ENCODE measurements at regions not wholly inside any gene's neighbourhood (a gene's known extent, or its start where the extent isn't known, plus 50 kb on each side); places are given as distances from the start of the nearest gene placed in this dataset.

DNA sequence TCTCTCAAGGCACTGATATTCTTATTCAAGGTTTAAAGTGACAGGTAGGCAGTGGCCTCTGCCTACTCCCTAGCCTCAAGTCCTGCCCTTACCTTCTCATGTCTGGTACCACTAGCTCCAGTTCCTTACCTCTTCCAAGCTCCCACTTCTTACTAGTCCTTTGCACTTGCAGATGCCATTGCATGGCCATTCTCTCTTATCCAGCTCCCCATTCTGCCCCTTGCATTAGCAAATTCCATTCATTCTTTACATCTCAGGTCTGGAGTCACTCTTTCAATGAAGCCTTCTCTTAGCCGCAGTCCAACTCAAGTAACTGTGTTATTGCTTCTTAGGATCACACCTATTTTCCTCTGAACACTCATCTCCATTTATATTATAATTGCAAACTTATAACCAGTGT lies 807.1 kb downstream of the EDEM1 start:
- Histone ChIP-seq H2BK15ac (ENCODE audit: low read length) (no peak overlapping the region), H3K36me3 (replicated peaks in 1 of 2; ENCODE audit: control insufficient read depth in 2 of 2, insufficient read depth in 2 of 2, low read length in 2 of 2) (peaks cover 0 to 2% of the 10 kb centered on the region in 2 donors), H3K27ac (replicated peaks; ENCODE audit: low read length) (no peak overlapping the region), H4K8ac (ENCODE audit: low read depth, low read length) (no peak overlapping the region), H2BK5ac (ENCODE audit: low read length) (no peak overlapping the region), H2BK120ac (ENCODE audit: low read depth, low read length) (no peak overlapping the region), H3K4me1 (ENCODE audit: control insufficient read depth in 2 of 2, insufficient read depth in 1 of 2, low read depth in 1 of 2, low read length in 2 of 2) (peaks cover 0 to 3% of the 10 kb centered on the region in 2 donors), H3K18ac (ENCODE audit: low read length) (no peak overlapping the region), H3K27me3 (ENCODE audit: control insufficient read depth in 3 of 3, insufficient read depth in 3 of 3, low read depth in 1 of 3, low read length in 3 of 3) (no peaks in the 10 kb centered on the region), H3K4me3 (ENCODE audit: low read length in 2 of 2) (no peak overlapping the region), H2AK5ac (ENCODE audit: low read depth, low read length) (no peak overlapping the region), H3K9me3 (replicated peaks in 1 of 2; ENCODE audit: control insufficient read depth in 2 of 2, insufficient read depth in 1 of 2, low read depth in 1 of 2, low read length in 2 of 2) (peaks cover 0 to 3% of the 10 kb centered on the region in 2 donors), H2BK12ac (ENCODE audit: low read length) (no peak overlapping the region), H3K14ac (ENCODE audit: low read length) (no peak overlapping the region), H3K79me1 (ENCODE audit: low read depth, low read length) (no peaks in the 10 kb centered on the region), H2AFZ (ENCODE audit: low read length) (no peak overlapping the region), H4K91ac (ENCODE audit: low read depth, low read length, poor library complexity) (no peak overlapping the region), H3K23ac (ENCODE audit: low read depth, low read length, poor library complexity) (no peak overlapping the region), H3K4me2 (ENCODE audit: insufficient read depth, low read length, poor library complexity, severe bottlenecking) (no peak overlapping the region), H3K9ac (ENCODE audit: low read depth, low read length, poor library complexity) (no peak overlapping the region), H3K4ac (ENCODE audit: low read length) (no peak overlapping the region)
- DNase-seq (ENCODE audit: low spot score) = no peak
- no CpG with 5 or more reads among the region's 1 CpG for WGBS, 2 donors (ENCODE audit: extremely low coverage in 2 of 2, insufficient read length in 2 of 2, insufficient replicate concordance in 1 of 2)

DNA sequence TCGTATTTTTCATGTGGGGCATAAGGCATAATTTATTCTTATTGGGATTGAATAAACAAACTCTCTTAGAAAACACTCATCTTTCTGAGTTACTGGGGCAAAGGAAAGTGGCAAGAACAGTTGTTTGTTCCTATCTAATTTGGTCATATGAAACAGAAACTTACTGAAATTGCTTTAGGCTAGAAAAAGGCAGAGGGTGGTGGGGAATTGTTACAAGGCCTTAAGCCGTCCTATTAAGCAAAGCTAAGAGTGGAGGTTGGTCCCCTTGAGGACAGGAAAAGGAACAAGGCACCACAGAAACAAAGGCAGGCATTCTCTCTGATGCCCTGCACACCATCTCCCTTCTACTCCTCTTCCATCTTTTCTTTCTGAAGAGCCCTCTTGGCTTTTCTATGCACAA lies 830.9 kb downstream of the EDEM1 start:
- no peak overlapping the region for H3K14ac ChIP-seq (ENCODE audit: low read length)
- WGBS, 2 donors (ENCODE audit: extremely low coverage in 2 of 2, insufficient read length in 2 of 2, insufficient replicate concordance in 1 of 2) = no CpG with 5 or more reads among the region's 2 CpGs
- no peak overlapping the region for H4K8ac ChIP-seq (ENCODE audit: low read depth, low read length)

DNA sequence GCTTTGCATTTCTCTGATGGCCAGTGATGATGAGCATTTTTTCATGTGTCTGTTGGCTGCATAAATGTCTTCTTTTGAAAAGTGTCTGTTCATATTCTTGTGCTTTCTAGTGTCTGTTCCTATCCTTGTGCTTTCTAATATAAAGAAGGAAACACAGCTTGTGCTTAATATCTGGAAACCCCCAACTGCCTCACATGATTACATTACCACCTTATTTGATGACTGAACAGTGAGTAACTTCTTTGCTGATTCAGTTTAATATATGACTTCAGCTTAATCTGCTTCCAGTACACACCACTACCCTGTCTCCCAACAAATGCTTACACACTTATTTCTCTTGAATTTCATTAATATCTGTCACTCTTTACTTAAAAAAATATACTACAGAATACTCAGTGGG lies 835.1 kb downstream of the EDEM1 start:
- Histone ChIP-seq H4K91ac (ENCODE audit: low read depth, low read length, poor library complexity) (no peak overlapping the region), H3K18ac (ENCODE audit: low read length) (no peak overlapping the region), H3K9me3 (replicated peaks in 1 of 2; ENCODE audit: control insufficient read depth in 2 of 2, insufficient read depth in 1 of 2, low read depth in 1 of 2, low read length in 2 of 2) (no peaks in the 10 kb centered on the region), H3K4me2 (ENCODE audit: insufficient read depth, low read length, poor library complexity, severe bottlenecking) (no peak overlapping the region), H2BK12ac (ENCODE audit: low read length) (no peak overlapping the region), H3K4ac (ENCODE audit: low read length) (no peak overlapping the region), H4K8ac (ENCODE audit: low read depth, low read length) (no peak overlapping the region), H3K14ac (ENCODE audit: low read length) (no peak overlapping the region), H2AK5ac (ENCODE audit: low read depth, low read length) (no peak overlapping the region), H3K23ac (ENCODE audit: low read depth, low read length, poor library complexity) (no peak overlapping the region), H2BK120ac (ENCODE audit: low read depth, low read length) (no peak overlapping the region), H2AFZ (ENCODE audit: low read length) (no peak overlapping the region), H3K79me1 (ENCODE audit: low read depth, low read length) (no peaks in the 10 kb centered on the region), H3K27me3 (ENCODE audit: control insufficient read depth in 3 of 3, insufficient read depth in 3 of 3, low read depth in 1 of 3, low read length in 3 of 3) (no peaks in the 10 kb centered on the region), H3K27ac (replicated peaks; ENCODE audit: low read length) (no peak overlapping the region), H3K36me3 (replicated peaks in 1 of 2; ENCODE audit: control insufficient read depth in 2 of 2, insufficient read depth in 2 of 2, low read length in 2 of 2) (no peaks in the 10 kb centered on the region), H3K9ac (ENCODE audit: low read depth, low read length, poor library complexity) (no peak overlapping the region), H2BK5ac (ENCODE audit: low read length) (no peak overlapping the region), H3K4me3 (ENCODE audit: low read length in 2 of 2) (no peak overlapping the region), H3K4me1 (ENCODE audit: control insufficient read depth in 2 of 2, insufficient read depth in 1 of 2, low read depth in 1 of 2, low read length in 2 of 2) (no peaks in the 10 kb centered on the region), H2BK15ac (ENCODE audit: low read length) (no peak overlapping the region)
- DNase-seq (ENCODE audit: low spot score) = no peak

More for the DNA sequence above, 830.9 kb downstream of the EDEM1 start:
- no peak overlapping the region for H2BK5ac ChIP-seq (ENCODE audit: low read length)
- H3K4me1 ChIP-seq (ENCODE audit: control insufficient read depth in 2 of 2, insufficient read depth in 1 of 2, low read depth in 1 of 2, low read length in 2 of 2) = no peaks in the 10 kb centered on the region
- no peak overlapping the region for H4K91ac ChIP-seq (ENCODE audit: low read depth, low read length, poor library complexity)
- H3K27ac ChIP-seq (replicated peaks; ENCODE audit: low read length) = no peak overlapping the region
- no peak overlapping the region for H3K4me3 ChIP-seq (ENCODE audit: low read length in 2 of 2)
- no peak overlapping the region for H3K18ac ChIP-seq (ENCODE audit: low read length)
- H3K4ac ChIP-seq (ENCODE audit: low read length) = no peak overlapping the region
- H3K27me3 ChIP-seq (ENCODE audit: control insufficient read depth in 3 of 3, insufficient read depth in 3 of 3, low read depth in 1 of 3, low read length in 3 of 3) = no peaks in the 10 kb centered on the region
- no peaks in the 10 kb centered on the region for H3K9me3 ChIP-seq (replicated peaks in 1 of 2; ENCODE audit: control insufficient read depth in 2 of 2, insufficient read depth in 1 of 2, low read depth in 1 of 2, low read length in 2 of 2)
- H2BK120ac ChIP-seq (ENCODE audit: low read depth, low read length) = no peak overlapping the region
- no peak overlapping the region for H2AK5ac ChIP-seq (ENCODE audit: low read depth, low read length)
- no peak overlapping the region for H3K9ac ChIP-seq (ENCODE audit: low read depth, low read length, poor library complexity)
- no peak overlapping the region for H3K4me2 ChIP-seq (ENCODE audit: insufficient read depth, low read length, poor library complexity, severe bottlenecking)
- no peaks in the 10 kb centered on the region for H3K36me3 ChIP-seq (replicated peaks in 1 of 2; ENCODE audit: control insufficient read depth in 2 of 2, insufficient read depth in 2 of 2, low read length in 2 of 2)
- no peak overlapping the region for H2AFZ ChIP-seq (ENCODE audit: low read length)
- no peak overlapping the region for H2BK15ac ChIP-seq (ENCODE audit: low read length)
- H2BK12ac ChIP-seq (ENCODE audit: low read length) = no peak overlapping the region
- H3K23ac ChIP-seq (ENCODE audit: low read depth, low read length, poor library complexity) = no peak overlapping the region
- no peaks in the 10 kb centered on the region for H3K79me1 ChIP-seq (ENCODE audit: low read depth, low read length)
- no peak for DNase-seq (ENCODE audit: low spot score)

DNA sequence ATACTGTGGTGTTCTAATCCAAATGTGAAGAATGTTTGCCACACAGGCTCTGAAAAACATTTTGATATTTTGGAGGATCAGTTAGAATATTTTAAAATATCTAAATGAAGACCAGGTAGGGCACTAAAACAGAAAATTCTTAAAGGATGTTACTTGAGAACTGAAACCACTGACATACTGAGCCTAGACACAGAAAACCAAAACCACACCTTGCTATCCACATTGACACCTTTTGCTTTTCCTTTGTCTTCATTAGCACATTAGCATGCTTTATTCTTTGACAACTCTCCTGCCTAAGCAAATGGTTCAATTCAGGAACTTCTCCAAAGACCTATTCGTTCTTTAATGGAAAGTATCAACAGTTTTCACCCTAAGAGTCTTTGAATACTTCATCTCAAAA lies 835.9 kb upstream of the GRM7 start:
- Histone ChIP-seq H3K14ac (ENCODE audit: low read length) (no peak overlapping the region), H2BK120ac (ENCODE audit: low read depth, low read length) (no peak overlapping the region)
- WGBS, 2 donors (ENCODE audit: extremely low coverage in 2 of 2, insufficient read length in 2 of 2, insufficient replicate concordance in 1 of 2) = no CpG with 5 or more reads among the region's 1 CpG

More for the DNA sequence above, 835.9 kb upstream of the GRM7 start:
- Histone ChIP-seq H3K18ac (ENCODE audit: low read length) (no peak overlapping the region), H2AFZ (ENCODE audit: low read length) (no peak overlapping the region), H3K4me3 (ENCODE audit: low read length in 2 of 2) (no peak overlapping the region), H3K4me2 (ENCODE audit: insufficient read depth, low read length, poor library complexity, severe bottlenecking) (no peak overlapping the region), H4K91ac (ENCODE audit: low read depth, low read length, poor library complexity) (no peak overlapping the region), H3K9ac (ENCODE audit: low read depth, low read length, poor library complexity) (no peak overlapping the region), H3K4ac (ENCODE audit: low read length) (no peak overlapping the region), H3K36me3 (replicated peaks in 1 of 2; ENCODE audit: control insufficient read depth in 2 of 2, insufficient read depth in 2 of 2, low read length in 2 of 2) (no peaks in the 10 kb centered on the region), H3K27ac (replicated peaks; ENCODE audit: low read length) (no peak overlapping the region), H3K9me3 (replicated peaks in 1 of 2; ENCODE audit: control insufficient read depth in 2 of 2, insufficient read depth in 1 of 2, low read depth in 1 of 2, low read length in 2 of 2) (no peaks in the 10 kb centered on the region), H4K8ac (ENCODE audit: low read depth, low read length) (no peak overlapping the region), H2BK15ac (ENCODE audit: low read length) (no peak overlapping the region), H3K79me1 (ENCODE audit: low read depth, low read length) (no peaks in the 10 kb centered on the region), H3K23ac (ENCODE audit: low read depth, low read length, poor library complexity) (no peak overlapping the region), H2AK5ac (ENCODE audit: low read depth, low read length) (no peak overlapping the region), H2BK12ac (ENCODE audit: low read length) (no peak overlapping the region), H3K4me1 (ENCODE audit: control insufficient read depth in 2 of 2, insufficient read depth in 1 of 2, low read depth in 1 of 2, low read length in 2 of 2) (no peaks in the 10 kb centered on the region), H3K27me3 (ENCODE audit: control insufficient read depth in 3 of 3, insufficient read depth in 3 of 3, low read depth in 1 of 3, low read length in 3 of 3) (no peaks in the 10 kb centered on the region), H2BK5ac (ENCODE audit: low read length) (no peak overlapping the region)
- no peak for DNase-seq (ENCODE audit: low spot score)
